ENCODE measurements at regions not wholly inside any gene's neighbourhood (a gene's known extent, or its start where the extent isn't known, plus 50 kb on each side); places are given as distances from the start of the nearest gene placed in this dataset.

- H3K27me3 ChIP-seq (ENCODE audit: control insufficient read depth, insufficient read depth, low read length) = no peaks in the 10 kb centered on the region
- H3K4me1 ChIP-seq (ENCODE audit: control insufficient read depth, insufficient read depth, low read length) = no peaks in the 10 kb centered on the region
- no peak overlapping the region for H3K27ac Mint-ChIP-seq
- no peak overlapping the region for H3K27ac ChIP-seq (ENCODE audit: low read length)
- H3K4me3 Mint-ChIP-seq = no peak overlapping the region
- no peak for DNase-seq
- no peaks in the 10 kb centered on the region for H3K9me3 ChIP-seq (ENCODE audit: control insufficient read depth, insufficient read depth, low read length)
- intact Hi-C loops (cut with micrococcal nuclease) = no loop called here
- WGBS (ENCODE audit: insufficient coverage) = 49% methylated on average over 2 of the region's 2 CpGs
- H3K27me3 Mint-ChIP-seq (ENCODE audit: low read depth in 2 of 2) = peaks cover 2 to 10% of the 10 kb centered on the region in 2 donors
- no peak overlapping the region for H3K4me3 ChIP-seq (ENCODE audit: low read length)
- no peaks in the 10 kb centered on the region for H3K4me1 Mint-ChIP-seq
- no peaks in the 10 kb centered on the region for H3K9me3 Mint-ChIP-seq
- ATAC-seq = no peak
- no peak for TF ChIP-seq CTCF (IDR thresholded peaks at IDR 0.05)
- H3K36me3 Mint-ChIP-seq = no peaks in the 10 kb centered on the region
- no peaks in the 10 kb centered on the region for H3K36me3 ChIP-seq (ENCODE audit: control insufficient read depth, insufficient read depth, low read length)
Observed at GRCh38 chr16:9205661-9206060, 114.2 kb downstream of the HAPSTR1 start.

- ATAC-seq (no peak), DNase-seq (no peak)
- Histone ChIP-seq H3K27ac (ENCODE audit: low read length) (no peak overlapping the region), H3K27me3 (ENCODE audit: control insufficient read depth, insufficient read depth, low read length) (no peaks in the 10 kb centered on the region), H3K9me3 (ENCODE audit: control insufficient read depth, insufficient read depth, low read length) (no peaks in the 10 kb centered on the region), H3K4me1 (ENCODE audit: control insufficient read depth, insufficient read depth, low read length) (no peaks in the 10 kb centered on the region), H3K4me3 (ENCODE audit: low read length) (no peak overlapping the region), H3K36me3 (ENCODE audit: control insufficient read depth, insufficient read depth, low read length) (no peaks in the 10 kb centered on the region)
- Mint-ChIP-seq H3K4me1 (no peaks in the 10 kb centered on the region), H3K4me3 (no peak overlapping the region), H3K36me3 (no peaks in the 10 kb centered on the region), H3K27ac (no peak overlapping the region), H3K27me3 (ENCODE audit: low read depth in 2 of 2) (peaks cover 2 to 10% of the 10 kb centered on the region in 2 donors), H3K9me3 (no peaks in the 10 kb centered on the region)
- TF ChIP-seq CTCF (IDR thresholded peaks at IDR 0.05) = no peak
- intact Hi-C loops (cut with micrococcal nuclease) = no loop called here
- 75% methylated on average over 2 of the region's 3 CpGs for WGBS (ENCODE audit: insufficient coverage)
Observed at GRCh38 chr16:9206156-9206555, 114.7 kb downstream of the HAPSTR1 start.

GRCh38 chr16:9212621-9213020 is 121.2 kb downstream of the HAPSTR1 start:
- no peak overlapping the region for H3K27ac Mint-ChIP-seq
- Histone ChIP-seq H3K27ac (ENCODE audit: low read length) (no peak overlapping the region), H3K36me3 (ENCODE audit: control insufficient read depth, insufficient read depth, low read length) (no peaks in the 10 kb centered on the region), H3K27me3 (ENCODE audit: control insufficient read depth, insufficient read depth, low read length) (no peaks in the 10 kb centered on the region), H3K9me3 (ENCODE audit: control insufficient read depth, insufficient read depth, low read length) (no peaks in the 10 kb centered on the region), H3K4me1 (ENCODE audit: control insufficient read depth, insufficient read depth, low read length) (no peaks in the 10 kb centered on the region), H3K4me3 (ENCODE audit: low read length) (no peak overlapping the region)
- intact Hi-C loops (cut with micrococcal nuclease) = no loop called here
- ATAC-seq (no peak), DNase-seq (no peak)
- TF ChIP-seq CTCF (IDR thresholded peaks at IDR 0.05) = no peak
- H3K4me3 Mint-ChIP-seq = no peak overlapping the region
- H3K4me1 Mint-ChIP-seq = no peaks in the 10 kb centered on the region
- H3K36me3 Mint-ChIP-seq = no peaks in the 10 kb centered on the region
- peaks cover 0 to 5% of the 10 kb centered on the region in 2 donors for H3K27me3 Mint-ChIP-seq (ENCODE audit: low read depth in 2 of 2)
- WGBS (ENCODE audit: insufficient coverage) = 68% methylated on average over 5 of the region's 5 CpGs
- H3K9me3 Mint-ChIP-seq = no peaks in the 10 kb centered on the region

- Mint-ChIP-seq H3K36me3 (no peaks in the 10 kb centered on the region), H3K4me1 (no peaks in the 10 kb centered on the region), H3K27ac (no peak overlapping the region), H3K9me3 (no peaks in the 10 kb centered on the region), H3K4me3 (no peak overlapping the region), H3K27me3 (ENCODE audit: low read depth in 2 of 2) (peaks cover 4 to 6% of the 10 kb centered on the region in 2 donors)
- no peaks in the 10 kb centered on the region for H3K4me1 ChIP-seq (ENCODE audit: control insufficient read depth, insufficient read depth, low read length)
- 52% methylated on average over 6 of the region's 6 CpGs for WGBS (ENCODE audit: insufficient coverage)
- no peak for ATAC-seq
- H3K27ac ChIP-seq (ENCODE audit: low read length) = no peak overlapping the region
- DNase-seq = no peak
- TF ChIP-seq CTCF (IDR thresholded peaks at IDR 0.05) = no peak
- no peaks in the 10 kb centered on the region for H3K9me3 ChIP-seq (ENCODE audit: control insufficient read depth, insufficient read depth, low read length)
- H3K27me3 ChIP-seq (ENCODE audit: control insufficient read depth, insufficient read depth, low read length) = no peaks in the 10 kb centered on the region
- H3K4me3 ChIP-seq (ENCODE audit: low read length) = no peak overlapping the region
- intact Hi-C loops (cut with micrococcal nuclease) = loop anchor here (10.0 kb wide), 1 partner anchor 55 kb away; no protein-coding TSS in a partner anchor
- no peaks in the 10 kb centered on the region for H3K36me3 ChIP-seq (ENCODE audit: control insufficient read depth, insufficient read depth, low read length)
Observed at GRCh38 chr16:9219813-9220212, 128.4 kb downstream of the HAPSTR1 start.
